AG08395 (cell line): ENCODE measurements at regions not wholly inside any gene's neighbourhood (a gene's known extent, or its start where the extent isn't known, plus 50 kb on each side); places are given as distances from the start of the nearest gene placed in this dataset.

ENCODE experiments used
- DNase-seq: peaks from one replicate; pipeline ENCODE4 v3.0.0; 2012; ENCODE audit warnings: mixed read lengths, low spot score

DNA sequence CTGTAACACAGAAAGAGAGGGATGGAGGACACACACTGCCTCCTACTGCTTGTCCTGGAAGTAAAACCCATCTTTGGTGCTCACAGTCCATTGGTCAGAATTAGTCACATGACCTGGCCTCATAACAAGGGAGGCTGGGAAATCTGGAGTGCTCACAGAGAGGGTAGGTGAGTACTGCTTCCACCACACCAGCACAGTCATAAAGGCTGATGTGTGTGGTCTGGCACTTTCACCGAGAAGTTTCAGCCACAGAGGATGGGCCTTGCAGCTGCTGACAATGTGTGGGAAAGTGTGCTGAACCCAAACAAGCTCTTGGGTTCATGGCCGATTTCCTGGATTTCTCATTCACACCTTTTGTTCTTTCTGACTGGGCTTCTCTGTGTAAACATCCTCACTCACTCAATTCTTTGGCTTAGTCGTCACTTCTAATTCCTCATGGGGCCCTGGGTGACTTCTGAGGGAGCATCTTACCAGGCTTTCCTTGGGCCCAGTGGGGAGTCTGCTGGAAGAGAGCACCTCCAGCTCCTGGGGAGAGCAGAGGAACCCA lies 100.7 kb downstream of the ASB7 start:
- peak; percentile 32 for DNase-seq

DNA sequence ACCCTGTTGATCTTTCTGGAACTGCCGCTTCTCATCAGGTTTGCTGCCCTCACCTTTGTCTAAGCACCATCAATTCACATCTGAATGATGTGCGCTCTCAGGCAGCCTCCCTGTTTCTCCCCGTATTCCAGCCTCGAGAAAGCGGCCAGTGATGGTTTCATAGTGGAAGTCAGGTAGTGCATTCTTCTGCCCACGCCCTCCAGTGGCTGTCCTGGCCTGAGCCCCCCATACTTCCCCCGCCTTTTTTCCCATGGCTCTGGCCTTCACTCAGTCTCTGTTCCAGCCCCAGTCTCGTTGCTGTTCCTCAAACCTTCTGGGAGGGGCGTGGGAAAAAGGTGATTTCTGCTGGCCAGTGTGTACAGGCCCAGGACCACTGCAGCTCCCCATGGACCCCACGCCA lies 101.3 kb downstream of the ASB7 start:
- DNase-seq: no peak

DNA sequence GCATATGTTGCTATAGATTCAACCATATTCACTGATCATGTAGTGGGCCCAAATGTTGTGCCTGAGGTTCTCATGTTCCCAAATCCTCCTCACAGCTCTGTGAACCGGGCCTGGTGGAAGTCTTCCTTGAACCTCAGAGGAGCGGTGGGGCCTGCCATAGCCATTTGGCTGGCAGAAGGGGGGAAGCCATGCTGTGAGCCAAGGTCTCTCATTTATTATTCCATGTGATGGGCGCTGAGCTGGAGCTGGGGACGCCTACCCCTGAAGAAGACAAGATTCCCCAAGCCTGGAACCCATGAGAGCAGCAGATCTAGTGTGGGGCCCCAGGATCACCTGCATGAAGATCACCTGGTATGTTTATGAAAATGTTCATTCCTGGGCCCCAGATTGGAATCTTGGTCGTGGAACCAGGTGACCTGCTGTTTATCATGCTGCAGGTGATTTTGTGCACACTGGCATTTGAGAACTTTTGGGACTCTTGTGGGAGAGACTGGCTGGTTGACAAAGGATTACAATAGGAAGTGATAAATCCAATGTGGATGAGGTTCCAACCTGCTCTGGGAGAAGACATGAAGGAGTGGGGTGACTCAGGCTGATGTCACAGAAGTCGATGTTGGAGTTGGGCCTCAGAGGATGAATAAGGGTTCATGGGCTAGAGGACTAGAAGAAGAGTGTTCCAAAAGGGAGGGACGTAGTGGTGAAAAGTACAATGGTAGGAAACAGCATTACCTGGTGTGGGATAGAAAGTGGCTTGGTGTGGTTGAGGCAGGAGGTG lies 102.1 kb downstream of the ASB7 start:
- peak; percentile 87 for DNase-seq

DNA sequence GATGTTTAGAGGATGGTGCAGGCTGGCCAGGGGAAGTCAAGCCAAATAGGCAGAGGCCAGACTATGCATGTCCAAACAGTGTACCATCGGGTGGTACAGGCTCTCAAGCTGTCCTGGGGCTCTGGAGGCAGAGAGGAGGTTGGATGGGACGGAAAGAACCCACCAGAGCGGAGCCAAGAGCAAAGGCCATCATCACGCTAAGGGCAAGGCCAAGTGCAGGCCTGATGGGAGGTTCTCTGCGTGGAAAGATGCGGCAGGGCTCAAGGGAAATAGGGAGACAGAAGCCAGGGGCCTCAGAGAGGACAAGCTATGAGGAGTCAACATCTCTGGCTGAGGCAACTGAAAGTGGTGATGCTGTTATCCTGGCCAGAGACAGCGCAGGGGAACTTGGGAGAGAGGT lies 102.7 kb downstream of the ASB7 start:
- DNase-seq: no peak

DNA sequence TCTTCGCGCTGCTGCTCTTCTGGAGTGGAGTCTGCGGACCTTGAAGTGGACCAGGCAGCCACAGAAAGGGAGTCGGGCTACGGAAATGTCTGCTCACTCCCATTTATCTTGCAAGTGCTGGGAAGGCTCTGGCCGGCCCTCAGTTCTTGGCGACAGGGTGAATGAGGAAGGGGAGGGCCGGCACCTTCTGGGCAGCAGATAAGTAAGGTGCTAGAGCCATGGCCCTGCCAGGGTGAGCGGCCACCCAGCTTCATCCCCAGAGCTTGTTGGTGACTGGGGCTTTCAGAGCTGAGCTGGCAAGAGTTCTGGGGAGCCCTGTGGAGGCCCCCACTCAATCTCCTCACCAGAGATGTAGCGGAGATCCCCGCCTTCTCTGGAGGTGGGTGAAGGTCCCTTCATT lies 103.5 kb downstream of the ASB7 start:
- no peak for DNase-seq

DNA sequence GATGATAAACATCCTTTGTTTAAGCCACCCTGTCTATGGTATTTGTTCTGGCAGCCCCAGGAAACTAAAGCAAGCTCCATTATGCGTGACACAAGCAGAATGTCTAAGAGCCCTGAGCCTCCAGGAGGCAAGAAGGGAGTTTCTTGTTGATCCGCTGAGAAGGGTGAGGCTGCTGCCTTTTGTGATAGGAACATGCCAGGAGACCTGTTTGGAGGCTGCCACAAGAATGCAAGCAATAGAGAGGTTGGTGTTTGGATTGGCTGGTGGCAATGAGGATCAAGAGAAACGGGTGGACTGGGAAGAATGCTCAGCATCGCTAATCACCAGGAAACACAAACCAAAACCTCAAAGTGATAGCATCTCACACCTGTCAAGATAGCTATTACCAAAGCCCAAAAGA lies 104.8 kb downstream of the ASB7 start:
- no peak for DNase-seq

DNA sequence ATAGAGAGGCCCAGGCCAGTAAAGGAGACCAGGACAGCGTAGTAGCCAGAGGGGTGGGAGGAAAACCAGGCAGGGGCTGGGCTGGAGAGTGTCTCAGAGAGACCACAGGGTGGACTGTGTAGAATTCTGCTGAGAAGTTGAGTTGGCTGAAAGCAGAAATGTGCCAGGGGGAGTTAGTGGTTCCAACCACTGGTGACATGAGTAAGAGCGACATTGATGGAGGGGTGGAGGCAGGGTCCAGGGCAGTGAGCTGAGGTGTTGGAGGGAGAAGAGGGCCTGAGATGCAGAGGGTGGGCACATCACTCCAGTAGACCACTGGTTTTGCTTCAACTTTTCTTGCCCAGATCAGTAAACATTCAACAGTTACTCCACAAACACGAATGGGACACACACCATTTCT lies 106.5 kb downstream of the ASB7 start:
- DNase-seq: no peak

DNA sequence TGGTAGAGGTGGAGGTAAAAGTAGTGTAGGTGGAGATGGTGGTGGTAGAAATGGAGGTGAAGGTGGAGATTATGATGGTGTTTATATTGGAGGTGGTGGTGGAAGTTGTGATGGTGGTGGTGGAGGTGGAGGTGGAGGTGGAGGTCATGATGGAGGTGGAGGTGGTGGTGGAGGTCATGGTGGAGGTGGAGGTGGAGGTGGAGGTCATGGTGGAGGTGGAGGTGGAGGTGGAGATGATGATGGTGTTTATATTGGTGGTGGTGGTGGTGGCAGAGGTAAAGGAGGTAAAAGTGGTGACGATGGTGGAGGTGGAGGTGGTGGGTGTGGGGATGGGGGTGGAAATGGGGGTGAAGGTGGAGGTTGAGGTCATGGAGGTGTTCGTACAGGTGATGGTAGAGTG lies 107.8 kb downstream of the ASB7 start:
- no peak for DNase-seq

DNA sequence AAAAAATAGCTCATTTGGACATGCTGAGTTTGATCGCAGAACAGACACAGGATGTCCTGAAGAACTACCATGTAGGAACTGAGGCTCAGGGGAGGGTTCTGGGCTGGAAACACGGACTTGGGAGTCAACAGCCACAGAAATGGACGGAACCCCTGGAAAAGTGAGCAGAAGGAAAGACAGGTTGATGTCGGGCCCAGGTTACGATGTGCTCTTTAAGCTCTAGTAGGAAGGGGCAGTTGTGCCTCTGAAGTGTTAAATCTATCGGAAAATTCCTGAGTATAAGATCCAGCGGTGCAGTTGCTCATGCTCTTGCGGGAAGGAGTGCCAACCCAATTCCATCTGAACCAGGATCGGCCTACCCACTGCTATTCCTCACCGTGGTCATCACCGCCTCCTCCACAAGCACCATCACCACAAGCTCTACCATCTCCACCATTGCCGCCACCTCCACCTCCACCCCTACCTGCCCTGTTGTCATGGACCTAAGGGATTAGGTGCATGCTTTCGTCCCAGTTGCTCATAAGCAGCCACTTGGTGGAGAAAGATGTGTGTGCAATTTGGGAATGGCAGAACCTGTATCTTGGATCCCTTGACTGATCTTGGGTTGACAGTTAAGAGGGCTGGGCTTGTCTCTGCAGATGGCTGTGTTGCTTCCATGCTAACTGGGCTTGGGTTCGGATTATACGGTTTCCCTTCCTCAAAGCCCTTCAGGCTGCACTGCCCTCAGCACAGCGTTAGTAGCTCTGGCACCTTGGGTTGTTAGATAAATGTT lies 108.5 kb downstream of the ASB7 start:
- no peak for DNase-seq

DNA sequence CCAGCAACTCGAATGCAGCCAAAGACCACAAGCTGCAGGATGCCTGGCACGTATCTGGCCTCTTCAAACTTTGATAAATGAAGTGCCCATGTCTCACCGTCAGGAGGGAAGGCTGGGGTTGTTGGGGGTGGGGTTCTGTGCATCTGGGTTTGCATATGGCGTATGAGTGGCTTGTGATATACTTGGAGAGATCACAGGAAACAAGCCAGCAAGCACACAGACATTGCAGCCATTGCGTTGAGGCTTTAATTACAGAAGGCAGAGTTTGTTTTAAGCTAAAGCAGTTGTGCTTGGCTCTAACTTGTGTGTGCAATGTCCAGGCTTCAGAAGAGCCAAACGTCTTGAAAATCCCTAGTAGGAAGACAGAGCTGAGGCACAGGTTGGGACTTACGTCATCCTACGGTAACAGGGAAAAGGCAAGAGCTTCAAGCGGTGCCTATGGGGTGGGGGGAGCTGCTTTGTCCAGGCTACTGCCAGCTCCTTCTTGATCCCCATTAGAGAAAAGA lies 109.2 kb downstream of the ASB7 start:
- DNase-seq: no peak

DNA sequence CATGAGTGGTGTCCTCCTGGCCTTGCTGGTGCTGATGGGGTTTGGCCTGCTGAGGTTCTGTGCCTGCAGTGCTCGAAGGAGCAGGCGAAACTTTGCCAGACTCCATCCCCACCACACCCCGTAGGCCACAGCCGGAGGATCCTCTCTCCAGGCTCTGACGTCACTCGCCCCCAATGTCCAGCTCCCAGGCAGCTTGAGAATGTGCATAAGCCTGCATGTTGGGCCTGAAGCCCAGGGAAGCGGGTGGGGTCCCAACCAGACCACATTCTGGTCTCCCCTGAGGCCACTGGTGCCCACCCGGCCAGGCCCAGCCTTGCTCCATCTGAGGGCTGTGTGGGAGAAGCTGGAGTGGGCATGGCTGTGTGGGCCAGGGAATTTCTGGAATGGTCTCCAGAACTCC lies 109.8 kb downstream of the ASB7 start:
- DNase-seq: peak; percentile 67

DNA sequence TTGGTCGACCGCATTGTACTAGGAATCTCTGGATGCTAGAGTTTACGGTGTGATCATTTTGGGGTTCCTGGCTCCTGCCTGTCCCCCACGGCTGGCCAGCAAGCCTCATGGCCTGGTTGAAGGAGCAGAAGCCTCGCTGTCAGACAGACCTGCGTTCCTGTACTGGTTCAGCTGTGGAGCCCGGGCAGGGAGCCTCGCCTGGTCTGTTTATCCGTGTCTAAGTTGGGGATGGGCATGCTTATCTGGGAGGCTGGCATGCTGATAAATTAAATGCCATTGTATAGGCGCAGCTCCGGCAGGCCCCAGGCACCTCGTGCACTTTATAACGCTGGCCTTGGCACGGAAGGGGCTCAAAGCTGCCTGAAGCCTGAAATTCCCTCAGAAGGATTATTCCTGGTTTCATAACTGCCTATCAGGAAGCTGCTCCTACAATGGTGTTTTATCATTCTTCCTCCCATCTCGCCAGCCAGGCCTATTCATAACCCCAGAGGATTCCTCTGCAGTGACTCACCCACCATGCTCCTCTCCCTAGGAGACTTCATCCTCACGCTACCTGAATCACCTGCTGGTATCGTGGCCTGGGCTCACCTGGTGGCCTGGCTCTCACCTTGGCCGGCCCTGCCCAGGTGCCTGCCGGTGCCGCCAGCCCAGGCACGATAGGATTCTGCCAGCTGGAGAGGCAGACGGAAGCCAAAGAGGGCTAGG lies 110.9 kb downstream of the ASB7 start:
- peak; percentile 64 for DNase-seq

DNA sequence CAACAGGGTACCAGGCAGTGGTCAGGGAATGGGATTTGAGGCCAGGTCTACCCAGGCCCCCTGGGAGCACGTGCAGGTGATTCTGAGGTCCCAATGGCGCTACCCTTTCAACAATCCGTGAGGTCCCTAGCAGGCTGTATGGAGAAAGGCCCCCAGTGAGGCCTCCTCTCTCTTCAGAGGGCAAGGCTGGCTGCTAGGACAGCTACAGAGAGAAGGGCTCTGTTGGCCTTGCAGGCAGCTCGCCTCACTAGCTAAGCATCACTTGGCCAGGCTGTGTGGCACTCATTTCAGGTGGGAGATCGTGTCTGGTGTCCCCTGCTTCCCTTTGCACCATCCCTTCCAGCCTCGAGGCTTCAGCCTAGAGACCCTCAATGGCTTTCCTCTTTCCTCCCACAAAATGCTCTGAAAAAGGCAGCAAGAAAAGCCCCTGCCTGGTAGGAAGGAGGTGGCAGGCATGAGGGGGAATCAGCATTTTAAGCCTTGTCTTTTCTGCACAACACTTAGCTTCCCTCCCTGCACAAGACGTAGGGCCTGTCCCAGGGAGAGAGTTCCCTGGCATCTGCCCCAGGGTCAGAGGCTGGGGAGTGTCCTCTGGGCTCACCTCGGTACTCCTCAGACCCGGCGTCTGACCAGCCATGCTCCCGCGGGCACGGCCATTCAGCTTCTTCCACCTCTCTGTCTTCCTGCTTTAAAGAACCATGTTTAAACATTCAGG lies 111.8 kb downstream of the ASB7 start:
- no peak for DNase-seq

DNA sequence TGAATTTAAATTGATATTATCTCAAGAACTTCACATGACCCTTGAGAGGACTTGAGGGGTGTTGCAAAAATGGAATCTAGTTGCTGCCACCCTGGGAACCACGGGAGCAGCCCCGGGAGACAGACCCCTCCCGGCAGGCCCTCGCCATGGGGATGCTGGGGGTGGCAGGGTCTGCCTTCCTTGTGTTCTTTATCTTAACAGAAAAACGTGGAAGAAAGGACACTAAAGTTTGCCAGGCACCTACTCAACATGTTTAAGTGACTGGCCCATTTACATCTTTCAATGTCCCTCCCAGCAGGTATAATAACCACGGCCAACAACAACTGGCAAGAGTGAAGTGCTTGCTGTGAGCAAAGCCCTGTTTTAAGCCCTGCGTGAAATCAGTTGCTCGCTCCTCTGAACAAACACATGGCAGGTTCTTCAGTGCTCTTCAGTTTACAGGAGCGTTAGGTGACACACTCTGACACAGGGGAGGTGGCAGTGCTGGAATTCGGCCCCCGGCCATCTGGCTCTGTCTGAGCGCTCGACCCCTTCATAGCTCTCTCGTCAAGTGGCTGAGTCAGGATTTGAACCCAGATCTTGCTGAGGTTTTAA lies 112.5 kb downstream of the ASB7 start:
- no peak for DNase-seq

DNA sequence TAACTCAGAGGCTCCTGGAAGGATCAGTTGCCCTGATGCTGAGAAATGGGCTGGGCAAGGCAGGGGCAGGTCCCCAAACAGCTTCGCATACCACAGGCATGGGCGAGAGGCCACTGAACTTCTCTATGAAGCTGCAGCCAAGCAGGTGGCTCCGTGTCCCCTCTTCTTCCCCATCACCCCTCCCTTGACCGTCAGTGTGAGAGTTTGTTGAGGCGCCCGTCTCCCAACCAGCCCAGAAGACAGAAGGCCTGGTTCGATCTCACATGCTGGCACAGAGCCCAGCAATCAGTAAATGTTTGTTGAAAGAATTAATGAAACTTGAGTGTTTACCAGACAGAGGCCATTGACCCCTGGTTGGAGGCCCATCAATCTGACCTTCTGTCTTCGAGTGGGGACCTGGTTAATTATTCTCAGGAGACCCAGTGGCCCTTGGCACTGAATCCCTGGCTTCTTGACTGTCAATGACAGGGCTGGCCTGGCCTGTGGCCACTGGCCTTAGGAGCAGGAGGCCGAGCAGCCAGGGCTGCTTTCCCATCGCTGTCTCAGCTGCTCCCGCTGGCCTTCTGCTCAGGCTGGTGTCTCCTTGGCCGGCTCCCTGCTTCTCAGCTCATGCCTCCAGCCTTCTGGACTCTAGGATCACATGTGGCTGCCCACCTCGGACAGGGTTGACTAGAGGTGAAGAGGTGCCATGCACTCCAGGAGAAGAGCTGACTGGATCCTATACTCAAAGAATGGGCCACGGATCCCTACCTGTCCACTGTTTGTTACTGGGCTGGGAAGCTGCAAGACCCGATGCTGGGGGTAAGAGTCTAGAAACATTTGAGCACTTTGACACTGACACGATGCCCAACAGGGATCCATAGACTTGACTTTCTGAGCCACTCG lies 113.4 kb downstream of the ASB7 start:
- DNase-seq: no peak

DNA sequence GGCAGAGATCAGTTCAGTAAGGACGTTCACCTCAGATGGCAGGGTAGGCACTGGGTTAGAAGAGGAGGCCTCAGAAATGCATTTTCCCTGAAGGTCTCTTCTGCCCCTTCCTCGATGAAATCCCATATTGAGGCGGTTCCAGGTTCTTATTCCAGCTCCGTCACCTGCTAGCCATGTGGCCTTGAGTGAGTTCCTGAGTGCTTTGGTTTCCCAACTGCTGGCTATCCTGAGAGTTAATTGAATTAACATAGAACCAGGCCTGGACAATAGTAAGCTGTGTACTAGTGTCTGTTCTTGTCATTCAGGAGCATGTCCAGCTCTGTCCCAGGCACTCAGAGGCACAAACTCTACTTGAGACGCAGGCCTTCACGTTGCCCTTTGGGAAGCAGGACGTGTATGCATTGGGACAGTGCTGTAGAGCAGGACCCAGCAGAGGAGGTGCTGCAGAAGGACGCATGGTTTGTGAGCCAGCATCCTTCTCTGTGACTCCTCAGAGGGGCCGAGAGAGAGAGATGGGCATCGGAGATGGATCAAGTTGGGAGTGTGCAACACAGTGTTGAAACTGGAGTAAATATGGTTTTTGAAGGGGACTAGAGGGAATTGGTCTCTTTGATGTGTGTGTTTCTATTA lies 114.2 kb downstream of the ASB7 start:
- no peak for DNase-seq

DNA sequence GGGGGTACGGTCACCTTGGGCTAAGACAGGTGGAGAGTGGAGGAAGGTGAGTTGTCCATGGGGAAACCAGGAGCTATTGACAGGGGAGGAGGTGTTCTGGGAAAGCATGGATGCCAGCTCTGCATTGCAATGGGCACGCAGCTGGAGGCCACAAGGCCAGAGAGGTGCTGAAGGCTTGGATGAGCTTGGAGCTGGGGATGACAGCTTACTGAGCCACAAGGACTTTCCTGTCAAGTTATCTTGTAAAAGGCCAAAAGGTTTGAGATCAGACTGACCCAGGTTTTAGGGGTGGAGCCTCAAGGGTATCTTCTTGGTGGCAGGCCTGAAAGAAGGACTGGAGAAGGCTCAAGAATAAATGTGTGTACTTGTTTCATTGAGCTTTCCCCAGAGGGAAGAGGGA lies 115.2 kb downstream of the ASB7 start:
- no peak for DNase-seq

DNA sequence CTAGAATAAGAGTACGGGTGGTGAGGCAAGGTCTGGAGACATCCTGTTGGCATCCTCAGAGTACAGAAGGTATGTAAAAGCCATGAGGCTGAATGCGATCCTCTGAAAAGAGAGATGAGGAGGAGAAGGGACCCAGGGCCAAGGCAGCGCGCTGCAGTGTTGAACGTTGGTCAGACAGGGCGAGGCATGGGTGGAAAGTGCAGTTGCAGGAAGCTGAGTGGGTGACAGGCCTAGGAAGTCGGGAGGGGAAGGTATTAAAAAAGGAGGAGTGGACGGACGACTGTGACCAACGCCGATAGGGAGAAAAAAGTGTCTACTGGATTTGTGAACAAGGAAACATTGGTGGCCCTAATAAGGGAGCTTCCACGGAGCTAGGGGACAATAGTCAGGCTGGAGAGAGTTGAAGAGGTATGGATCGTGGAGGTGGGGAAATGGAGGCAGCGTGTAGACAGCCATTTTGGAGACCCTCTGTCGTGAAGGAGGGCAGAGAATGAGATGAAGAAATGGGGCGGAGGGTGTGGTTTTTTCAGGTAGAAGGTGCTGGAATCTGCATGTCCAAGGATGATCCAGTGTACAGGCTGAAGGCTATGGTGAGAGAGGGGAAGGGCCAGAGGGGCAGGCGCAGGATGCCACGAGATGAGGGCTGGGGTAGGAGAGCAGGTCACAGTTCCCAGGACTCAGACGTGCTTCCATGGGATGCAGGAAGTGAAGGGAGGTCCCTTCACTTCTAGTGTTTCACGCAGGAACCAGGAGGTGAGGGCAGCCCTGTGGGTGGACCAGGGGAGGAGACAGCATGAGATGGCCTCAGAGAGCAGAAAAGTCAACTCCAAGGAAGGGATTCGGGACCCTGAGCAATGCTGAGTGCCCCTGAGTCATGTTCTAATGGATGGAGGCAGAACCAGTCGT lies 115.9 kb downstream of the ASB7 start:
- no peak for DNase-seq

DNA sequence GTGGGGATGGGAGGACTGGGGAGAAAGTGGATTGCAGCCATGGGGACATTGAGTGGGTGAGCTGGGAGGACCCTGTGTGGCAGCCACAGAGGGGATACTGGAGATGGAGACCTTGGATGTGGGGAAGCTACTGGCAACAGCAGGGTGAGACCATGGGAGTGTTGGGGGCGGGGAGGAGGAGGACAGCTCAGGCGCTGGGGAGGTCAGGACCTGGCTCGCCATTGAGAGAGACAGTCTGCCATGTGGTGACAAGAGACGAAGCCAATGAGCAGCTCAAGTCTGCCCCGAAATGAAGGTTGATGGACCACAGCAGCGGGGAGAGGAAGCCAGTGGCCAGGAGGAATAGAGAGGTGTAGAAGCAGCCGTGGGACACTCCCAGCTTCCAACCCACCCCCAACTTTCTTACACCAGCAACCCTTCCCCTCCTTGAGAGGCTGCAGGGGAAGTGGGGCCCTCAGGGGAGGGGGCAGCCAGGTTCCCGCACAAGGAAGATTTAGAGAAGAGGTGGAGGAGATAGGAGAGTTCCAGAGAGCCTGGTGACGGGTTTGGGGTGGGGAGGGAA lies 118.1 kb downstream of the ASB7 start:
- no peak for DNase-seq
